22Rv1 (cell line): ENCODE measurements at regions not wholly inside any gene's neighbourhood (a gene's known extent, or its start where the extent isn't known, plus 50 kb on each side); places are given as distances from the start of the nearest gene placed in this dataset.

Experiments used
- ZFX ChIP-seq: fragments of 450-650 bp; IDR thresholded peaks from 2 replicates; pipeline ENCODE4 v1.6.1; 2017; ENCODE audit warnings: antibody characterized with exemption, borderline replicate concordance
- TF ChIP-seq, protein P1 (sequence below): fragments of 450-650 bp; IDR thresholded peaks from 2 replicates; pipeline ENCODE4 v1.5.1; 2017; ENCODE audit warnings: mild to moderate bottlenecking

DNA sequence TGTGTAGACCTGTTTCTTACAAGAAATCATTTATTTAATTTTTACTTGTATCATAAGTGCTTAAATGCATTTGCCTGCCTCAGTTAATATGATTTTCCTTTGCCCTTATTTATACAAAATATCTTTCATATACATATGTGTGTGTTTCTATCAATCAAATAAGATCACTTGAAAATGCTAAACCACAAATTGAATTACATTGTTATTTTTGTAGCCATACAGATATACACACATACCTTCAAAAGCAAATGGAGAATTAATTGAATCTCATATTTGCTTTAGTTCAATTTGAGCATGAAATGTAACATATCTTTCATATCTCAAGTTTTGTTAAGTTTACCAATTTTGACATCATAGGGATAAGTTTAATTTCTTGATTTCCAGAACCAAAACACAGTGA lies 755.8 kb upstream of the PIK3C3 start:
- TF ChIP-seq, protein P1, sequence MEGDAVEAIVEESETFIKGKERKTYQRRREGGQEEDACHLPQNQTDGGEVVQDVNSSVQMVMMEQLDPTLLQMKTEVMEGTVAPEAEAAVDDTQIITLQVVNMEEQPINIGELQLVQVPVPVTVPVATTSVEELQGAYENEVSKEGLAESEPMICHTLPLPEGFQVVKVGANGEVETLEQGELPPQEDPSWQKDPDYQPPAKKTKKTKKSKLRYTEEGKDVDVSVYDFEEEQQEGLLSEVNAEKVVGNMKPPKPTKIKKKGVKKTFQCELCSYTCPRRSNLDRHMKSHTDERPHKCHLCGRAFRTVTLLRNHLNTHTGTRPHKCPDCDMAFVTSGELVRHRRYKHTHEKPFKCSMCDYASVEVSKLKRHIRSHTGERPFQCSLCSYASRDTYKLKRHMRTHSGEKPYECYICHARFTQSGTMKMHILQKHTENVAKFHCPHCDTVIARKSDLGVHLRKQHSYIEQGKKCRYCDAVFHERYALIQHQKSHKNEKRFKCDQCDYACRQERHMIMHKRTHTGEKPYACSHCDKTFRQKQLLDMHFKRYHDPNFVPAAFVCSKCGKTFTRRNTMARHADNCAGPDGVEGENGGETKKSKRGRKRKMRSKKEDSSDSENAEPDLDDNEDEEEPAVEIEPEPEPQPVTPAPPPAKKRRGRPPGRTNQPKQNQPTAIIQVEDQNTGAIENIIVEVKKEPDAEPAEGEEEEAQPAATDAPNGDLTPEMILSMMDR, result no peak
- TF ChIP-seq ZFX, result no peak
